SK-N-MC (cell line): ENCODE measurements at regions not wholly inside any gene's neighbourhood (a gene's known extent, or its start where the extent isn't known, plus 50 kb on each side); places are given as distances from the start of the nearest gene placed in this dataset.

Experiments used
- EZH2 ChIP-seq: fragments of 200-600 bp; sonication (generic); IDR thresholded peaks from one replicate; pipeline ENCODE4 v1.6.1; 2017; ENCODE audit warnings: antibody characterized with exemption
- FOXP2 ChIP-seq: optimal IDR thresholded peaks from 2 replicates; pipeline ENCODE3; 2011; ENCODE audit warnings: mild to moderate bottlenecking, moderate library complexity; ENCODE audit not compliant: insufficient read depth; ENCODE audit errors: extremely low read length, control extremely low read depth
- POLR2AphosphoS5 ChIP-seq: IDR thresholded peaks from 2 replicates; pipeline ENCODE4 v1.6.1; 2012; ENCODE audit warnings: mild to moderate bottlenecking, low read depth, low read length, borderline replicate concordance

- TF ChIP-seq EZH2 (no peak), POLR2AphosphoS5 (no peak), FOXP2 (no peak)
Measured at GRCh38 chr17:420479-421175, 68.0 kb upstream of the RPH3AL start.
